Astrocyte of the cerebellum (primary cell): ENCODE measurements at regions not wholly inside any gene's neighbourhood (a gene's known extent, or its start where the extent isn't known, plus 50 kb on each side); places are given as distances from the start of the nearest gene placed in this dataset.
"Not testable (repeated sequence)": the region's sequence is repeated elsewhere in the genome, so short reads cannot be mapped to it uniquely, and the experiment has no call there.

Experiments used
- DNase-seq: peaks from one replicate; pipeline ENCODE4 v3.0.0-alpha.2; 2011; ENCODE audit warnings: low read depth
- H3K4me3 ChIP-seq: 2 replicates; pipeline ENCODE4 v1.5.1; 2011; ENCODE audit warnings: mild to moderate bottlenecking, low read depth, low read length, moderate library complexity
- in situ Hi-C: cut with HindIII; loops from 2 replicates; pipeline ENCODE4 v1.10.0; 2017; ENCODE audit warnings: low sequenced_read_pairs
- TF ChIP-seq, protein P1 (sequence below): IDR thresholded peaks from 2 replicates; pipeline ENCODE4 v1.5.1; 2012; ENCODE audit warnings: low read length, low read depth, moderate library complexity, mild to moderate bottlenecking; ENCODE audit errors: missing control alignments

DNA sequence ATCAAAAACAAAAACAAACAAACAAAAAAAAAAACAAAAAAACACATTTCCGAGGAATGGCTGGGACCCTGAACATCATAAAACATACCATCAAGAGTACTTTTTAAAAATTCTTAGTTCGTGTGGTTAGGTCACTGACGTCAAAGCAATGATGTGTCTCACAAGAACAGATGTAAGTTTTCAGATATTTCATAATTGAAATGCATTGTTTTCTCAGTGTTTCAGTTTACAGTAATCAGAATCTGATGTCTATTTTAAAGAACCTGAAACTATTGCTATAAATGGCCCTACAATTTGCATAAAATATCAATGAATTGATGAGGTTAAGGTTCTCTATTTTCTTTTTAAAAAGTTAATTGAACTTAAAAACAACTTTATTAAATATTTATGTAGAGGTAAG is 103.7 kb upstream of the HGF start:
- DNase-seq = no peak
- no peak overlapping the region for H3K4me3 ChIP-seq
- in situ Hi-C loops = no loop called here
- TF ChIP-seq, protein P1, sequence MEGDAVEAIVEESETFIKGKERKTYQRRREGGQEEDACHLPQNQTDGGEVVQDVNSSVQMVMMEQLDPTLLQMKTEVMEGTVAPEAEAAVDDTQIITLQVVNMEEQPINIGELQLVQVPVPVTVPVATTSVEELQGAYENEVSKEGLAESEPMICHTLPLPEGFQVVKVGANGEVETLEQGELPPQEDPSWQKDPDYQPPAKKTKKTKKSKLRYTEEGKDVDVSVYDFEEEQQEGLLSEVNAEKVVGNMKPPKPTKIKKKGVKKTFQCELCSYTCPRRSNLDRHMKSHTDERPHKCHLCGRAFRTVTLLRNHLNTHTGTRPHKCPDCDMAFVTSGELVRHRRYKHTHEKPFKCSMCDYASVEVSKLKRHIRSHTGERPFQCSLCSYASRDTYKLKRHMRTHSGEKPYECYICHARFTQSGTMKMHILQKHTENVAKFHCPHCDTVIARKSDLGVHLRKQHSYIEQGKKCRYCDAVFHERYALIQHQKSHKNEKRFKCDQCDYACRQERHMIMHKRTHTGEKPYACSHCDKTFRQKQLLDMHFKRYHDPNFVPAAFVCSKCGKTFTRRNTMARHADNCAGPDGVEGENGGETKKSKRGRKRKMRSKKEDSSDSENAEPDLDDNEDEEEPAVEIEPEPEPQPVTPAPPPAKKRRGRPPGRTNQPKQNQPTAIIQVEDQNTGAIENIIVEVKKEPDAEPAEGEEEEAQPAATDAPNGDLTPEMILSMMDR = no peak

DNA sequence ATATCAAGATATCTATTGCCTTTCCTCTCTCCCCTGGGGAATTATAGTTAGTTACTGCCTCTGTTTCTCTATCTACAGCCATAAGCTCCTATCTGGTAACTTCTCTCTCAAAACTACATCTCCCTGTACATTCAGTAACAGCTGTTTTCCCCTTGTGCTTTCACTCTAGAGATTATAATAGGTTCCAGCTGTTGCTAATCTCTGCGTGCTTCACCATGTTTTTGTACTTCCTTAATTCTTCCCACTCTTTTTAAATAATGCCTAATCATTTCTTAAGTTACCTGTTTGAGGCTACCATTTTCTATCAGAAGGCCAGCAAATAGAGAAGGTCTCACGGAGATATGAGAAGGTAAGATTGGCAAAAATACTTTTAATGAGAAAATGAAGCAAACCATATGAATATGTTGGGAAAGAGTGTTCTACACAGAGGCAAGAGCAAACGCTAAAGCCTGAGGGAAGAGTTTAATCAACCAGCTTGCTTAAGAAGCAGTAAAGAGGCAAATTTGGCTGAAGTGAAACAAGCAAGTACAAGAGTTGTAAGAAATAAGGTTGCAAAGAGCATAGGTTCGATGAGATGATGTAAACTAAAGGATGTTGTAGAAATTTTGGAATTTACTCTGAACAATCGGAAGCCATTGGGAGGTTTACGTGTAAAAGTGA is 101.9 kb upstream of the HGF start:
- no peak for DNase-seq
- TF ChIP-seq, protein P1 = no peak
- in situ Hi-C loops = no loop called here
- H3K4me3 ChIP-seq = no peak overlapping the region

DNA sequence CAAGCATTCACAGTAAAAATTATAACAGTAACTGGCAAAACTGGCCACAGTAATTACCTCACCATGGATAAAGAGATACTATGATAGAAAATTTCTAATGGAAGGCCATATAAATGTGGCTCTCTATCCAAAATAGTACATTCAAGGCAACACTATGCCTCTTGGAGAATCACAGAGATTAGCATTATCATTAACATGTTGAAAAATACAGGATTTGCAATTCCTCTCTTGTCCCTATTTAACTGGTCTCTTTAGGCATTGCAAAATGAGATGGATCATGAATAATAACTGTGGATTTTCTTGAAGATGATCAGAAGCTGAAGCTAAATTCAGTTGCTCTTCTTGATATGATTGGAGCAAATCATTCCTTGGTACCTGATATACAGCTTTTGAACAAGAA is 100.8 kb upstream of the HGF start:
- in situ Hi-C loops = no loop called here
- H3K4me3 ChIP-seq = no peak overlapping the region
- TF ChIP-seq, protein P1 = no peak
- DNase-seq = no peak

DNA sequence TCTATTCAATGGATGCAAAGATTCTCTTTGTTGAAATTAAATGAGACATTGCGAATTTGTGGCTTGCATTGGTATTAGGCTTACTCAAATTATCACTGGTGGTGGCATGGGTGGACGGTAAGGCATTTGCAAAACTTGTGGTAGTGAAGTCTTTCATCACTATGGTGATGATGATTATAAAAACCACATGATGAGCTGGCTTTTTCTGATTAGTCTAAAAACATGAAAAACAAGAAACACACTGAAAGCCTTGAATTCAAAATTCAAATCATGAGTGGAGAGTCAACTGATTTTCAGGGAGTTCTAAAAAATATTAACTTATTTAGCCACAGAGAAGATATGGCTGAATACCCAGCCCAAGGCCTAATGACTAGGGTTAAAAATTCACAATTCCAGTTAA is 99.8 kb upstream of the HGF start:
- in situ Hi-C loops = no loop called here
- TF ChIP-seq, protein P1 = no peak
- H3K4me3 ChIP-seq = no peak overlapping the region
- DNase-seq = no peak

DNA sequence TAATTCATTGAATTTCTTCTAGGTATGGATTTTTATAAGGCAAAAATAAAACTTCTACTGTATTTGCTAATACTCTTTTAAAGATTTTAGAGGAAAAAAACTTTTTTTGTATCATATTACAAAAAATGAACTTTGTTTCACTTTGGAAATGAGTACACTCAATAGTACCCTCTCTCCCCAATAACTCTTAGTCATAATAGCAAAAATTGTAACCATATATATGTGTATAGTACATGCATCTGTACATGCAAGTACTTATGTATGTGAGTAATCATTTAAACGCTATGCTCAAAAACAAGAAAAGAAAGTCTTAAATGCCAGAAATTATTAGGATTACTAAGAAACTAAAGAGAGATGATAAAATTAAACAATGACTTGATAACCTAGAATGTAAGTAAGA is 95.9 kb upstream of the HGF start:
- DNase-seq = no peak
- TF ChIP-seq, protein P1 = no peak
- in situ Hi-C loops = no loop called here
- no peak overlapping the region for H3K4me3 ChIP-seq

DNA sequence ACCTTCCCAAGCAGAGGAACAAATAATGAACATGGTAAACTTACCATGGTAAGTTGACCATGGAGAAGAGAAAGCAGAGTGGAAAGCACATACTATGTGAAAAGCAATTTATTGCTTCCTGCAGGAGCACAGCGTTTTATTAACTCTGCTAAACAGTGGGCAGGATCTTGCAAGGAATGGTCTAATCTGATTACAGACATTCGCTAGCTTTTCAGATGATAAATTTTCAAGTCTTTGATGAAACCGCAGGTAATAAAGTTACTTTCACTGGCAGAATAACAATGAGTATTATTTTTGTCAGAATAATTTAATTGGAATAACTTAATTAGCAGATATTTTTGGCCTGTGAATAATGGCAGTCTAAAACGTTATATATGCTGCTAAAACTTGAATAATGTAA is 89.6 kb upstream of the HGF start:
- no peak overlapping the region for H3K4me3 ChIP-seq
- in situ Hi-C loops = no loop called here
- TF ChIP-seq, protein P1 = no peak
- DNase-seq = no peak

DNA sequence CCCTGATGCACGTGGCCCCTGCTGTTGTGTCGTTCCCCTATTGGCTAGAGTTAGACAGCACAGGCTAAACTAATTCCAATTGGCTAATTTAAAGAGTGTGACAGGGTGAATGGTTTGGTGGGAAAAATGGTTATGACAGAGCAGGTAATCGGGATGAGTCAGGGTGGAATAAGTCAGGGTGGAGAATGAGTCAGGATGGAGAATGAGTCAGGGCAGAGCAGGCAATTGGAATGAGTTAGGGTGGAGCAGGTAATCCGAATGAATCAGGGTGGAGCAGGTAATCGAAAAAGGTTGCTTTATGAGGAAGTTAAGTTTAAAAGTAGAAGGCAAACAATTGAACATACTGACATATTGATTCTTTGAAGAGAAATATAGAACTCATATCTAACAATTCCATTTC is 89.0 kb upstream of the HGF start:
- H3K4me3 ChIP-seq, in situ Hi-C loops, DNase-seq: not testable (repeated sequence)
